ENCODE measurements at regions not wholly inside any gene's neighbourhood (a gene's known extent, or its start where the extent isn't known, plus 50 kb on each side); places are given as distances from the start of the nearest gene placed in this dataset.
"Not testable (repeated sequence)": the region's sequence is repeated elsewhere in the genome, so short reads cannot be mapped to it uniquely, and the experiment has no call there.

- DNase-seq (ENCODE audit: low spot score), result no peak
Observed at GRCh38 chr10:2543142-2543886, 524.0 kb upstream of the PFKP start.

GRCh38 chr10:2541176-2541575 lies 526.2 kb upstream of the PFKP start:
- DNase-seq (ENCODE audit: low spot score), result no peak

- no peak for DNase-seq (ENCODE audit: low spot score)
Observed at GRCh38 chr10:2529945-2530344, 537.4 kb upstream of the PFKP start.

GRCh38 chr10:2525781-2526180 lies 541.6 kb upstream of the PFKP start:
- DNase-seq (ENCODE audit: low spot score), result no peak

- no peak for DNase-seq (ENCODE audit: low spot score)
Observed at GRCh38 chr10:2519139-2519538, 548.2 kb upstream of the PFKP start.

GRCh38 chr10:2509081-2509531 lies 558.2 kb upstream of the PFKP start:
- peak; percentile 77 for DNase-seq (ENCODE audit: low spot score)

- not testable (repeated sequence) for DNase-seq (ENCODE audit: low spot score)
Observed at GRCh38 chr10:2501366-2501940, 565.9 kb upstream of the PFKP start.

- peak; percentile 59 for DNase-seq (ENCODE audit: low spot score)
Observed at GRCh38 chr10:2494399-2494798, 572.9 kb upstream of the PFKP start.

GRCh38 chr10:2488446-2489005 lies 578.8 kb upstream of the PFKP start:
- no peak for DNase-seq (ENCODE audit: low spot score)

GRCh38 chr10:2487921-2488320 lies 579.4 kb upstream of the PFKP start:
- no peak for DNase-seq (ENCODE audit: low spot score)

GRCh38 chr10:2478656-2479055 lies 588.7 kb upstream of the PFKP start:
- no peak for DNase-seq (ENCODE audit: low spot score)

- DNase-seq (ENCODE audit: low spot score), result no peak
Observed at GRCh38 chr10:2476812-2477553, 590.4 kb upstream of the PFKP start.

GRCh38 chr10:2476218-2476811 lies 591.0 kb upstream of the PFKP start:
- DNase-seq (ENCODE audit: low spot score), result peak; percentile 65

- DNase-seq (ENCODE audit: low spot score), result no peak
Observed at GRCh38 chr10:2475711-2476217, 591.6 kb upstream of the PFKP start.

- no peak for DNase-seq (ENCODE audit: low spot score)
Observed at GRCh38 chr10:2471811-2472210, 595.5 kb upstream of the PFKP start.

GRCh38 chr10:2469802-2470201 lies 597.5 kb upstream of the PFKP start:
- DNase-seq (ENCODE audit: low spot score), result no peak

- no peak for DNase-seq (ENCODE audit: low spot score)
Observed at GRCh38 chr10:2464483-2464882, 602.9 kb upstream of the PFKP start.

- peak; percentile 10 for DNase-seq (ENCODE audit: low spot score)
Observed at GRCh38 chr10:2463316-2463715, 604.0 kb upstream of the PFKP start.

GRCh38 chr10:2462581-2462980 lies 604.8 kb upstream of the PFKP start:
- DNase-seq (ENCODE audit: low spot score), result no peak

GRCh38 chr10:2460812-2461211 lies 606.5 kb upstream of the PFKP start:
- DNase-seq (ENCODE audit: low spot score), result no peak

GRCh38 chr10:2459713-2460112 lies 607.6 kb upstream of the PFKP start:
- no peak for DNase-seq (ENCODE audit: low spot score)

GRCh38 chr10:2456834-2457233 lies 610.5 kb upstream of the PFKP start:
- DNase-seq (ENCODE audit: low spot score), result no peak

Data from A172 (cell line).